ENCODE measurements at regions not wholly inside any gene's neighbourhood (a gene's known extent, or its start where the extent isn't known, plus 50 kb on each side); places are given as distances from the start of the nearest gene placed in this dataset.
"Not testable (repeated sequence)": the region's sequence is repeated elsewhere in the genome, so short reads cannot be mapped to it uniquely, and the experiment has no call there.

- no peak for TF ChIP-seq CTCF (IDR thresholded peaks at IDR 0.05; ENCODE audit: unreplicated experiment in 3 of 3)
- H3K9me3 Mint-ChIP-seq = peaks cover 36% of the 10 kb centered on the region
- no peak overlapping the region for H3K27ac Mint-ChIP-seq
- H3K36me3 Mint-ChIP-seq (ENCODE audit: low read depth) = no peaks in the 10 kb centered on the region
- H3K4me3 Mint-ChIP-seq = no peak overlapping the region
- peaks cover 6% of the 10 kb centered on the region for H3K27me3 Mint-ChIP-seq (ENCODE audit: low read depth)
- H3K4me1 Mint-ChIP-seq = no peaks in the 10 kb centered on the region
Observed at GRCh38 chr6:131433927-131434326, 139.1 kb upstream of the ARG1 start.

- no peak for TF ChIP-seq CTCF (IDR thresholded peaks at IDR 0.05; ENCODE audit: unreplicated experiment in 3 of 3)
- Mint-ChIP-seq H3K27me3 (ENCODE audit: low read depth) (peaks cover 6% of the 10 kb centered on the region), H3K9me3 (peaks cover 36% of the 10 kb centered on the region), H3K36me3 (ENCODE audit: low read depth) (no peaks in the 10 kb centered on the region), H3K27ac (no peak overlapping the region), H3K4me1 (no peaks in the 10 kb centered on the region), H3K4me3 (no peak overlapping the region)
Observed at GRCh38 chr6:131436358-131436757, 136.7 kb upstream of the ARG1 start.

DNA sequence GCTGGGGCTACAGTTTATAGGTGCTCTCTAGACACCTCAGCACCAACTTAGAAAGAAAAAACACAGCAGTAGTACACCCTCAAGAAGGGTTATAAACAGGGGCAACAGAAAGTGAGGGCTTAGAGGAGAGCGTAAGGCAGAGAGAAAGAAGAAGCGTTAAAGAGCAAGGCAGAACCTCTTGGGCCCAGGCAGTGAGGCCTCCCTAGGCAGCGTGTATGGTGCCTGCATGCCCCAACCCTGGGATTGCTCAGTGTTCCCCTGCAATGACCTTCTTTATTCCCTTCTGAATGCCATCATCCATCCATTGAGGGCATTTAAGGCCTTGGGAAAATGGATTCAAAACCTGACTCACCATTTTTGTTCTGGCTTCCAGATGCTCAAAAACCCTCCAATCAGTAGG, 130.0 kb upstream of the ARG1 start:
- Mint-ChIP-seq H3K4me1 (no peaks in the 10 kb centered on the region), H3K36me3 (ENCODE audit: low read depth) (no peaks in the 10 kb centered on the region), H3K9me3 (peaks cover 7% of the 10 kb centered on the region), H3K27me3 (ENCODE audit: low read depth) (no peaks in the 10 kb centered on the region), H3K27ac (no peak overlapping the region), H3K4me3 (no peak overlapping the region)
- no peak for TF ChIP-seq CTCF (IDR thresholded peaks at IDR 0.05; ENCODE audit: unreplicated experiment in 3 of 3)

DNA sequence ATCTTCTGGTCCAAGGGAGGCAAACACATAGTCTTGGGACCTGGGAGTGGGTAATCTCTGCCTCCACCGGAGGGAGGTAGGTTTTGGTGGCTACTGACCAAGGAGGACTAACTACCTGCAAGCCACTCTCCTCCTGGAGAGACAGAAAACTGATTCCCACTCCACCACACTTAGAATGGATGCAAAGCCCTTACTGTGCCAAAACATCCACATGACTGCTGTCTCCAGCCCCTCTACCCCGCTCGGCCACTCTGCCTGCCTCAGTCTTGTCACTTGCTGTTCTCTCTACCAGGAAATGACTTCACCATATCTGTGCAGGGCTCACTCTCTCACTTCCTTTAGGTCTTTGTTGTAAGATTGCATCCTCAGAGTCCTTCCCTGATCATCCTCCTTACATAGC, 129.5 kb upstream of the ARG1 start:
- TF ChIP-seq CTCF (IDR thresholded peaks at IDR 0.05; ENCODE audit: unreplicated experiment in 3 of 3) = no peak
- no peaks in the 10 kb centered on the region for H3K27me3 Mint-ChIP-seq (ENCODE audit: low read depth)
- peaks cover 3% of the 10 kb centered on the region for H3K9me3 Mint-ChIP-seq
- no peaks in the 10 kb centered on the region for H3K36me3 Mint-ChIP-seq (ENCODE audit: low read depth)
- no peak overlapping the region for H3K4me3 Mint-ChIP-seq
- no peaks in the 10 kb centered on the region for H3K4me1 Mint-ChIP-seq
- H3K27ac Mint-ChIP-seq = no peak overlapping the region

GRCh38 chr6:131445356-131445755, 127.7 kb upstream of the ARG1 start:
- not testable (repeated sequence) for H3K4me1 Mint-ChIP-seq; H3K9me3 Mint-ChIP-seq; H3K27me3 Mint-ChIP-seq (ENCODE audit: low read depth); H3K27ac Mint-ChIP-seq; H3K4me3 Mint-ChIP-seq; H3K36me3 Mint-ChIP-seq (ENCODE audit: low read depth)

GRCh38 chr6:131450861-131451260, 122.2 kb upstream of the ARG1 start:
- Mint-ChIP-seq H3K4me3 (no peak overlapping the region), H3K27ac (no peak overlapping the region), H3K9me3 (no peaks in the 10 kb centered on the region), H3K4me1 (no peaks in the 10 kb centered on the region), H3K36me3 (ENCODE audit: low read depth) (no peaks in the 10 kb centered on the region), H3K27me3 (ENCODE audit: low read depth) (peaks cover 5% of the 10 kb centered on the region)
- no peak for TF ChIP-seq CTCF (IDR thresholded peaks at IDR 0.05; ENCODE audit: unreplicated experiment in 3 of 3)
